Activated B cell treated with CpG ODN at 0.5 μM for 24 hours (primary cell): ENCODE measurements at regions not wholly inside any gene's neighbourhood (a gene's known extent, or its start where the extent isn't known, plus 50 kb on each side); places are given as distances from the start of the nearest gene placed in this dataset.

ENCODE experiments used
- ATAC-seq: fragments of 200-7000 bp; cut with Tn5 transposase; one replicate; pipeline ENCODE4 v1.10.0; 2021; ENCODE audit warnings: low read depth, mild to moderate bottlenecking, moderate library complexity
- CTCF ChIA-PET: fragments of 350-600 bp; sonication (Branson Sonifier 250); formaldehyde crosslinking; loops from one replicate; lab custom pipeline; 2021; ENCODE audit warnings: antibody characterized with exemption; lab: Charles Lee
- POLR2A ChIA-PET: fragments of 350-600 bp; sonication (Branson Sonifier 250); formaldehyde crosslinking; loops from one replicate; lab custom pipeline; 2021; ENCODE audit warnings: antibody characterized with exemption; lab: Charles Lee
- DNase-seq: peaks from one replicate; pipeline ENCODE4 v3.0.0; 2022
- H3K27ac Mint-ChIP-seq: one replicate; pipeline ENCODE4 v1.8.0; 2020; ENCODE audit warnings: mixed read lengths
- H3K27me3 Mint-ChIP-seq: one replicate; pipeline ENCODE4 v1.8.0; 2021; ENCODE audit warnings: mixed read lengths
- H3K36me3 Mint-ChIP-seq: one replicate; pipeline ENCODE4 v1.8.0; 2021; ENCODE audit warnings: low read depth, mixed read lengths
- H3K4me1 Mint-ChIP-seq: one replicate; pipeline ENCODE4 v1.8.0; 2021; ENCODE audit warnings: mixed read lengths
- H3K4me3 Mint-ChIP-seq: one replicate; pipeline ENCODE4 v1.8.0; 2020; ENCODE audit warnings: mild to moderate bottlenecking, mixed read lengths
- H3K9me3 Mint-ChIP-seq: one replicate; pipeline ENCODE4 v1.8.0; 2020; ENCODE audit warnings: mixed read lengths
- CTCF ChIP-seq: fragments of 200-600 bp; IDR thresholded peaks from one replicate; pipeline ENCODE4 v1.8.0; 2022; ENCODE audit warnings: antibody characterized with exemption, mild to moderate bottlenecking
- intact Hi-C: fragments of 100-400 bp; cut with micrococcal nuclease; formaldehyde crosslinking; loops from one replicate; pipeline ENCODE4 v1.15.1; 2024

GRCh38 chr5:174567506-174568141 is 156.8 kb upstream of the MSX2 start:
- H3K27me3 Mint-ChIP-seq, result peaks cover 3% of the 10 kb centered on the region

GRCh38 chr5:174570662-174571061 is 153.7 kb upstream of the MSX2 start:
- intact Hi-C loops, result no loop called here
- TF ChIP-seq CTCF, result no peak
- CTCF ChIA-PET, result no interaction called here
- H3K9me3 Mint-ChIP-seq, result no peaks in the 10 kb centered on the region
- ATAC-seq, result no peak
- no peak for DNase-seq
- POLR2A ChIA-PET, result no interaction called here
- H3K4me1 Mint-ChIP-seq, result no peaks in the 10 kb centered on the region
- no peak overlapping the region for H3K27ac Mint-ChIP-seq
- no peaks in the 10 kb centered on the region for H3K36me3 Mint-ChIP-seq
- H3K4me3 Mint-ChIP-seq, result no peak overlapping the region
- peaks cover 3% of the 10 kb centered on the region for H3K27me3 Mint-ChIP-seq

More at GRCh38 chr5:174567506-174568141, 156.8 kb upstream of the MSX2 start:
- no peak overlapping the region for H3K4me3 Mint-ChIP-seq
- CTCF ChIA-PET, result no interaction called here
- H3K9me3 Mint-ChIP-seq, result no peaks in the 10 kb centered on the region
- ATAC-seq (no peak), DNase-seq (no peak)
- no peaks in the 10 kb centered on the region for H3K36me3 Mint-ChIP-seq
- POLR2A ChIA-PET, result no interaction called here
- H3K27ac Mint-ChIP-seq, result no peak overlapping the region
- TF ChIP-seq CTCF, result no peak
- intact Hi-C loops, result no loop called here
- no peaks in the 10 kb centered on the region for H3K4me1 Mint-ChIP-seq

DNA sequence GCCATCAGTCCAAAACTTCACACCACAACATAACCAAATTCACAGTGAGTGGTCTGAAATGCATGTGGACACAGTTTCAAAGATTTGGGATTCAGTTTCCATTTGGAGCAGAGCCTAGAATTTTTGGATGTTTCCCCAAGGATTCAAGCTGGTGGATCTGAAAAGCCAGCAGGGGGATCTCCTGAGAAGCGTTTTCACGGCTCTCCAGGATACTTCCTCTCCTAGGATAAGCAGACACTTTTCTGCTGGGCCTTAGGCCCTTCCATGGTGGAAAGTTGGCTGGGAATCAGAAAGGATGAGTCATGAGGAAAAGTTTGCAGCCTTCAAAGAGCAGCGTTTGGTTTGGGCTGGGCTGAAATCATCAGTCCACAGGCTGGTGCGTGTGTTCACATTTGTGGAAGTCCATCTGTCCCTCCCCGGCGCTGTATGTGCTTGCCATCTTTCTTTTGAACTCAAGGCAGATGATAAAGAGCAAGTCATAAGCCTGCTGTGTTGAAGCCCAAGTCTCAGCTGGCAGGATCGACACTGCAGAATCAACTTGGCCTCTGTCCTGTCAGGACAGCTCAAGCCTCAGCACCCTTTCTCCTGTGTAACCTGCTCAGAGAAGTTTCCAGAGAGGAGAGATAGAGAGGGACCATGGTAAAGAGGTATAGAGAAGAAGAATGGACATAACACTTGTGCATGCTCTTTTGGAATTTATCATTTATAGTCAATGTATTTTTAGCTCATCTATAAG is 152.6 kb upstream of the MSX2 start:
- no peaks in the 10 kb centered on the region for H3K36me3 Mint-ChIP-seq
- no peak for TF ChIP-seq CTCF
- intact Hi-C loops, result no loop called here
- DNase-seq (no peak), ATAC-seq (no peak)
- H3K27me3 Mint-ChIP-seq, result peaks cover 3% of the 10 kb centered on the region
- ChIA-PET CTCF (no interaction called here), POLR2A (no interaction called here)
- no peaks in the 10 kb centered on the region for H3K9me3 Mint-ChIP-seq
- H3K4me1 Mint-ChIP-seq, result no peaks in the 10 kb centered on the region
- H3K4me3 Mint-ChIP-seq, result no peak overlapping the region
- no peak overlapping the region for H3K27ac Mint-ChIP-seq

DNA sequence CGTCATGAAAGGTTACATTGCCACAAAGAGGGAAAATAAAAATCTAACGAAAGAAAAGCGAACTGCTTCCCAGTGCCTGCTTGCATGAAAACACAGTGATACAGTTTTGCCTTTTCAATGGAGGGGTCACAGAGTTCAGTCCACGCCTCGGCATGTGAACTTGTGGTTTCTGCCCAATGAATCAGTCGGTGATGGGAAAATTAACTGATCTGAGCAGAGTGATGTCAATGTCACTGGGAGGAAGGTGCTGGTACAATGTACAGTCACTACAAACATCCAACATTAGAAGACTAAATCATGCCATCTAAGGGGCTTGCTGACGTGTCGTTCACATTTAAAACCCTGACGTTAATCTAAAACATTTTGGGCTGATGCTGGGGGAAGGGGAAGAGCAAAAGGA is 151.8 kb upstream of the MSX2 start:
- DNase-seq, result no peak
- Mint-ChIP-seq H3K4me3 (no peak overlapping the region), H3K36me3 (no peaks in the 10 kb centered on the region), H3K9me3 (no peaks in the 10 kb centered on the region), H3K27ac (no peak overlapping the region), H3K4me1 (no peaks in the 10 kb centered on the region), H3K27me3 (peaks cover 3% of the 10 kb centered on the region)
- no peak for ATAC-seq
- POLR2A ChIA-PET, result no interaction called here
- intact Hi-C loops, result no loop called here
- no peak for TF ChIP-seq CTCF
- CTCF ChIA-PET, result no interaction called here

DNA sequence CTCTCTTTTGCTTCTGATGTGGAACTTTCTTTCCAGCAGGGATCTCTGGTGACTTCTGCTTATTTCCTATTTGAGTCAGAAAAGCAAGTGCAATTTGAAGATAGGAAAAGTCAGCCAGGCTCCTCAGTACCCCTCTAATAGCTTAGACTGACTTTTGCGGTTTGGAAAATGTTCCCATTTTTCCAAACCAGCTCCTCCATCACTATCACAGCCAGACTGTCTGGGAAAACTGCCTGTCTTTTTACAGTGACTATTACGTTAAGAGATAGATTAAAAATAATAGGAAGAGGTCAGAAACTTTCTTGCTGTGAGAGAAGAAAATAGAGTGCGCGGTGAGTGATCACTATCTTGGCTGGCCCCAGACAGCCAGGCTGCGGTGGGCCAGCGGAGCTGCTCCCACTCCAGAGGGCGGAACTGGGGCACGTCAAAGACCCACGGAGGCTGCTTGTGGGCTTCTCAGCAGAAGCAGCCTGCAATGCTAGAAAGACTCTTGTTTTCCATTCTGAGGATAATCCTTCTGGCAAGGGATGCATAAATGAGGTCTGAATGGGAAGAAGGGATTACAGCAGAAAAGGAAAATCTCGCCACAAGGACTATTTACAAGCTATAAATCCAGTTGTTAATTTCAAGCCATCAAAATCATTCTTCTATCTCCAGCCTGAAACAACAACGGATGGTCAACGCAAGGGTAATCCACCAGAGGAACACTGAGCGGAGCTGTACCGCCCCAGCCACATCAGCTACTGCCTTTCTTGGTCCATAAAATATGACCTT is 151.0 kb upstream of the MSX2 start:
- DNase-seq (no peak), ATAC-seq (no peak)
- ChIA-PET CTCF (interaction anchor here (1.0 kb wide), 1 partner anchor 8 kb away, joined by 3 read pairs; no protein-coding TSS in a partner anchor), POLR2A (no interaction called here)
- Mint-ChIP-seq H3K27ac (no peak overlapping the region), H3K27me3 (peaks cover 3% of the 10 kb centered on the region), H3K36me3 (no peaks in the 10 kb centered on the region), H3K4me1 (no peaks in the 10 kb centered on the region), H3K9me3 (no peaks in the 10 kb centered on the region), H3K4me3 (no peak overlapping the region)
- TF ChIP-seq CTCF, result no peak
- intact Hi-C loops, result no loop called here
